ENCODE measurements at regions not wholly inside any gene's neighbourhood (a gene's known extent, or its start where the extent isn't known, plus 50 kb on each side); places are given as distances from the start of the nearest gene placed in this dataset.
"Not testable (repeated sequence)": the region's sequence is repeated elsewhere in the genome, so short reads cannot be mapped to it uniquely, and the experiment has no call there.

DNA sequence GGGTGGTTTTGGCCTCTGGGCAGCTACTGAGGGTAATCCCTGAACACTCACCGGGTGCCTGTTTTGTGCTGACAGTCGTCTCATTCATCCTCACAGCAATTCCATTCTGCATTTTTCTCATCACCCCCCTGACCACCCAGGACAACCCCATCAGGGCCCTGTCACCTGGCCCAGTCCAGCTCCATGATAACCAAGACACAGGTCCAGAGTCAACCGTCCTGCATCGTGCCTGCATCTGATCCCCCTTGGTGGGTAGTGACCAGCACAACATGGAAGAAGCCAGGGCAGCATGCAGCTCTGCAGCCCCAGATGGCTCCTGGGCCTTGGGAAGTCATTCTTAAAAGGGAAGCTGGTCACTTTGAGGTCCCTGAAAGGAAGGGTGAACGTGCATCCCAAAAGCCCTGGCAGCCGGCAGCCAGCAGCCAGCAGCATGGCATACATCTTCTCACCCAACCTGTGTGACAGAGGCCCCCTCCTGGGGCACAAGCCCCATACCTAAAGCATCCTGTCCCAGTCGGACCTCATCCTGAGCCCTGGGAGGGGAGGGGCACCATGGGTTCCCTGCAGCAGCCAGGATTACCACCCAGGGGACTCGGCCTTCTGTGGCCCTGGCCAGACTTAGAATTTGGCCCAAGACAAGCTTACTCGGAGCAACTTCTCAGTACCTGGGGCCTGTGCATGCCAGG, 574.2 kb downstream of the CWH43 start:
- DNase-seq (ENCODE audit: low read depth in 2 of 2); H3K4me3 ChIP-seq (replicated peaks in 1 of 2; ENCODE audit: low read depth in 2 of 2, low read length in 2 of 2): not testable (repeated sequence)

GRCh38 chr4:49560883-49561282, 574.8 kb downstream of the CWH43 start:
- not testable (repeated sequence) for H3K4me3 ChIP-seq (replicated peaks in 1 of 2; ENCODE audit: low read depth in 2 of 2, low read length in 2 of 2); DNase-seq (ENCODE audit: low read depth in 2 of 2)

DNA sequence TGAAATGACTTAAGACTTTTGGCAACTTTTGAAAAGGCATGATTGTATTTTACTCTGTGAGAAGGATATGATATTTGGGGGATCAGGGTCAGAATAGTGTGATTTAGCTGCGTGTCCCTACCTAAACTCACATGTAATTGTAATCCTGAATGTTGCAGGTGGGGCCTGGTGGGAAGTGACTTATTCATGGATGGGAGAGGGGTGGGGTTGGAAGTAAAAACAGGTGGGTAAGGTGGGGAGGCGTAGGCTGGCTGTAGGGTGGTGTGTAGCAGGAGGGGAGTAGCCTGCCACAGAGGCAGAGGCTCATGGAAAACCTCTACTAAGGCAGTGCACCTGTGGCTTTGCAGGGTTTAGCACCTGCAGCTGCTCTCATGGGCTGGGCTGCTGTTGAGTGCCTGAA, 584.2 kb downstream of the CWH43 start:
- not testable (repeated sequence) for H3K4me3 ChIP-seq (replicated peaks in 1 of 2; ENCODE audit: low read depth in 2 of 2, low read length in 2 of 2); DNase-seq (ENCODE audit: low read depth in 2 of 2)

GRCh38 chr4:49573666-49574215, 587.7 kb downstream of the CWH43 start:
- H3K4me3 ChIP-seq (replicated peaks in 1 of 2; ENCODE audit: low read depth in 2 of 2, low read length in 2 of 2): not testable (repeated sequence)

GRCh38 chr4:49575250-49575649, 589.2 kb downstream of the CWH43 start:
- not testable (repeated sequence) for H3K4me3 ChIP-seq (replicated peaks in 1 of 2; ENCODE audit: low read depth in 2 of 2, low read length in 2 of 2); DNase-seq (ENCODE audit: low read depth in 2 of 2)

More at GRCh38 chr4:49573666-49574215, 587.7 kb downstream of the CWH43 start:
- DNase-seq (ENCODE audit: low read depth in 2 of 2): not testable (repeated sequence)

GRCh38 chr4:49578371-49578770, 592.3 kb downstream of the CWH43 start:
- not testable (repeated sequence) for H3K4me3 ChIP-seq (replicated peaks in 1 of 2; ENCODE audit: low read depth in 2 of 2, low read length in 2 of 2); DNase-seq (ENCODE audit: low read depth in 2 of 2)

DNA sequence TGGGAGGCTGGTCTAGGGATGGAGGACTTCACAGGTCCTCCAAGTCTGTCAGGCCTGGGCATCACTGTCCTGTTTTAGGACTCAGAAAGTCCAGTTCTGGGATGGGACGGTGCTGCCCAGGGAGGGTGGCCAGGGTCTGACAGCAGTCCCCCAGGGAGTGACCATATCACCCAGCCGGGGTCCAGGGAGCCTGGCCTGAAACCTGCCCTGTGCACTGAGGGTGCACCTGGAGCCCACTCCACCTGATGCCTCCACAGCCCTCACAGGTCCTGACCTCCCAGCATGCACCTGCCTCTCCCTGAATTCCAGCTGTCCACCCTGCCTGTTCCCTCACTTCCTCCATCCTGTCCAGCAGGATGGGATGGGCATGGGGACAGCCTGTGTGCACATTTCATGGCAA, 592.8 kb downstream of the CWH43 start:
- H3K4me3 ChIP-seq (replicated peaks in 1 of 2; ENCODE audit: low read depth in 2 of 2, low read length in 2 of 2); DNase-seq (ENCODE audit: low read depth in 2 of 2): not testable (repeated sequence)

DNA sequence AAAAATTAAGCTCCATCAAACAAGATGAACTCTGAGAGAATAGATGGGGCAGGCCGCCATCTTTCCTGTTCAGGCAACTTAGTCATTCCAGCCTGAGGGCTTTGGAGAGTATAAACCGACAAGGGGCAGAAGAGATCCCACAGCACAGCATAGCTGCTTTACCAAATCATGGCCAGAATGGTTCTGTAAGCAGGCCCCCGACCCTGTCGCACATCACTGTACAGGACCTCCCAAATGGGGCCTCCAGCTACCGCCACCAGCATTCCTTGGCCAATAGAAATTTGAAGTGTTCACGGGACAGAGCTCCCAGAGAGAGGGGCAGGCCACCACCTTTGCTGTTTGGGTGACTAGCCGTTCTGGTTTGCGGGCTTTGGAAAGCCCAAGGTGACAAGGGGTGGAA, 594.1 kb downstream of the CWH43 start:
- not testable (repeated sequence) for DNase-seq (ENCODE audit: low read depth in 2 of 2); H3K4me3 ChIP-seq (replicated peaks in 1 of 2; ENCODE audit: low read depth in 2 of 2, low read length in 2 of 2)

- not testable (repeated sequence) for H3K4me3 ChIP-seq (replicated peaks in 1 of 2; ENCODE audit: low read depth in 2 of 2, low read length in 2 of 2); DNase-seq (ENCODE audit: low read depth in 2 of 2)
Observed at GRCh38 chr4:49588401-49588800, 602.3 kb downstream of the CWH43 start.

GRCh38 chr4:49618436-49618835, 632.4 kb downstream of the CWH43 start:
- not testable (repeated sequence) for H3K4me3 ChIP-seq (replicated peaks in 1 of 2; ENCODE audit: low read depth in 2 of 2, low read length in 2 of 2); DNase-seq (ENCODE audit: low read depth in 2 of 2)

DNA sequence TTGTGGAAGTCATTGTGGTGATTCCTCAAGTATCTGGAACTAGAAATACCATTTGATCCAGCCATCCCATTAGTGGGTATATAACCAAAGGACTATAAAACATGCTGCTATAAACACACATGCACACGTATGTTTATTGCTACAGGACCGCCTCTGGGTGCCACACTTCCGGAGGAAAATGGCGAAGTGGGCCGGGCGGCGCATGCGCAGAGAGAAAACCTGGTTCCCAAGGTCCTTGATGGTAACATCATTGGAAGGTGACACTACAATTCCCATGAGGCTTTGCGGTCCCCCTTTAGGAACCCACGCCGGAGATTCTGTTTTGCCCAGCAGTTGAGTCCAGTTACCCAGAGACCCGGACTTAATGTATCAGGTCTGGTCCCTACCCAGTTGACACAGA, 640.4 kb downstream of the CWH43 start:
- not testable (repeated sequence) for DNase-seq (ENCODE audit: low read depth in 2 of 2); H3K4me3 ChIP-seq (replicated peaks in 1 of 2; ENCODE audit: low read depth in 2 of 2, low read length in 2 of 2)
